HepG2 (cell line): ENCODE measurements at regions not wholly inside any gene's neighbourhood (a gene's known extent, or its start where the extent isn't known, plus 50 kb on each side); places are given as distances from the start of the nearest gene placed in this dataset.

Source experiments
- ATAC-seq: fragments of 200-7000 bp; cut with Tn5 transposase; 3 replicates; pipeline ENCODE4 v1.9.1; 2020; ENCODE audit warnings: mild to moderate bottlenecking, moderate library complexity
- BruUV-seq: library from RNA; stranded (reverse); fragments of 400-500 nt; replicated peaks from 2 replicates; lab custom pipeline; 2021; lab: Mats Ljungman, UMichigan
- CTCF ChIA-PET: fragments of 300-600 bp; formaldehyde crosslinking; extraction: SDS; loops from one replicate; lab custom pipeline; 2021; ENCODE audit warnings: low total read pairs, inconsistent platforms, low intra/inter-chr PET ratio; lab: Yijun Ruan, JAX
- POLR2A ChIA-PET: fragments of 350-600 bp; sonication (Branson Sonifier 250); formaldehyde crosslinking; loops from one replicate; lab custom pipeline; 2020; ENCODE audit warnings: antibody characterized with exemption, inconsistent platforms; lab: Yijun Ruan, JAX
- DNase-seq: peaks from one replicate; pipeline ENCODE4 v3.0.0-alpha.2; 2015; ENCODE audit warnings: low spot score
- FAIRE-seq: peaks from 3 replicates; lab custom pipeline; 2011; peaks lifted over from hg19 to GRCh38; lab: Jason Lieb, UNC
- H2AFZ ChIP-seq: one replicate; pipeline ENCODE4 v1.6.1; 2011; ENCODE audit warnings: low read length, inconsistent platforms
- H3K27ac ChIP-seq: fragments of 300-600 bp; 3 replicates; pipeline ENCODE4 v1.8.0; 2011; ENCODE audit warnings: mixed run types, mild to moderate bottlenecking, mixed read lengths, low read length, inconsistent platforms; ENCODE audit not compliant: insufficient read depth; ENCODE audit errors: extremely low read length
- H3K27me3 ChIP-seq, 2 experiments: fragments of 200-600 bp in 1 of 2; 2 replicates in 1 of 2; 3 replicates in 1 of 2; pipeline versions ENCODE4 v1.6.0 to v1.8.0; 2011; ENCODE audit warnings: low read length in 2 of 2, mild to moderate bottlenecking in 2 of 2, moderate library complexity in 2 of 2, inconsistent platforms in 1 of 2; ENCODE audit not compliant: insufficient read depth in 2 of 2, control insufficient read depth in 1 of 2
- H3K36me3 ChIP-seq, 2 experiments: fragments of 200-600 bp in 1 of 2; replicated peaks in 1 of 2; 2 replicates in 1 of 2; 3 replicates in 1 of 2; pipeline versions ENCODE4 v1.5.1 to v1.8.0; 2011; ENCODE audit warnings: low read length in 2 of 2, inconsistent platforms in 1 of 2; ENCODE audit not compliant: insufficient read depth in 2 of 2, control insufficient read depth in 1 of 2
- H3K4me1 ChIP-seq: 2 replicates; pipeline ENCODE4 v1.5.1; 2012; ENCODE audit warnings: low read length, inconsistent platforms; ENCODE audit not compliant: insufficient read depth
- H3K4me2 ChIP-seq: 2 replicates; pipeline ENCODE4 v1.6.0; 2011; ENCODE audit warnings: low read depth, low read length, inconsistent platforms
- H3K4me3 ChIP-seq, 3 experiments: fragments of 200-600 bp in 1 of 3; sonication (generic), shearing (Covaris generic) in 1 of 3; replicated peaks in 1 of 3; 2 replicates each; pipeline ENCODE4 v1.5.1; 2011 to 2016; ENCODE audit warnings: low read length in 3 of 3, inconsistent platforms in 2 of 3, low read depth in 2 of 3, mild to moderate bottlenecking in 2 of 3, control low read depth in 1 of 3, mixed read lengths in 1 of 3; ENCODE audit not compliant: insufficient read depth in 1 of 3
- H3K79me2 ChIP-seq: one replicate; pipeline ENCODE4 v1.6.1; 2011; ENCODE audit warnings: low read length, inconsistent platforms; ENCODE audit not compliant: insufficient read depth
- H3K9ac ChIP-seq: 2 replicates; pipeline ENCODE4 v1.6.0; 2011; ENCODE audit warnings: mild to moderate bottlenecking, low read depth, low read length, inconsistent platforms; ENCODE audit not compliant: insufficient read depth
- H3K9me3 ChIP-seq: 2 replicates; pipeline ENCODE4 v1.5.1; 2012; ENCODE audit warnings: mild to moderate bottlenecking, low read length
- H4K20me1 ChIP-seq: 2 replicates; pipeline ENCODE4 v1.6.0; 2011; ENCODE audit warnings: inconsistent platforms, mild to moderate bottlenecking, low read length, moderate library complexity; ENCODE audit not compliant: insufficient read depth
- BHLHE40 ChIP-seq: IDR thresholded peaks from 2 replicates; pipeline ENCODE4 v1.6.1; 2011; ENCODE audit warnings: low read length, improper control_type of control experiment
- ELK4 ChIP-seq: sonication (generic); formaldehyde crosslinking; IDR thresholded peaks from 2 replicates; pipeline ENCODE4 v1.9.0; 2021; ENCODE audit warnings: missing genetic modification reagents, borderline replicate concordance
- EP300 ChIP-seq, 3 experiments: sonication (generic) in 1 of 3; formaldehyde crosslinking in 1 of 3; IDR thresholded peaks; 2 replicates each; pipeline versions ENCODE4 v1.5.1 to v1.6.1; 2011 to 2020; ENCODE audit warnings: low read depth in 2 of 3, low read length in 2 of 3, borderline replicate concordance in 1 of 3, improper control_type of control experiment in 1 of 3, mild to moderate bottlenecking in 1 of 3, missing genetic modification reagents in 1 of 3, moderate library complexity in 1 of 3
- KDM6A ChIP-seq: IDR thresholded peaks from 2 replicates; pipeline ENCODE4 v1.6.1; 2016; ENCODE audit warnings: low read depth
- MAF1 ChIP-seq: sonication (generic); formaldehyde crosslinking; IDR thresholded peaks from 2 replicates; pipeline ENCODE4 v1.5.0; 2020; ENCODE audit warnings: missing genetic modification reagents, borderline replicate concordance
- NR2F6 ChIP-seq, 2 experiments: IDR thresholded peaks; 2 replicates each; pipeline ENCODE4 v1.6.1; 2016; ENCODE audit warnings: antibody characterized with exemption in 1 of 2, mild to moderate bottlenecking in 1 of 2
- SMC3 ChIP-seq: IDR thresholded peaks from 2 replicates; pipeline ENCODE4 v1.6.1; 2011; ENCODE audit warnings: low read length, improper control_type of control experiment
- ZNF570 ChIP-seq: sonication (generic); formaldehyde crosslinking; IDR thresholded peaks from 2 replicates; pipeline ENCODE4 v1.4.0; 2020; ENCODE audit warnings: mild to moderate bottlenecking, missing genetic modification reagents, borderline replicate concordance
- ZZZ3 ChIP-seq: sonication (generic); formaldehyde crosslinking; IDR thresholded peaks from 2 replicates; pipeline ENCODE4 v1.4.0; 2020; ENCODE audit warnings: missing genetic modification reagents, mild to moderate bottlenecking, borderline replicate concordance
- WGBS: methylation state at CpG from one replicate; pipeline ENCODE4 v1.1.6; 2017; ENCODE audit warnings: low lambda C conversion rate; 5-methylcytosine and 5-hydroxymethylcytosine counted together
- in situ Hi-C: cut with HindIII; loops from 2 replicates; pipeline ENCODE4 v1.10.0; 2017; ENCODE audit warnings: low pct_unique_long_range_greater_than_20kb; ENCODE audit not compliant: extremely low pct_ligation_motif_present
- intact Hi-C: fragments of 100-400 bp; cut with micrococcal nuclease; formaldehyde crosslinking; loops from one replicate; pipeline ENCODE4 v1.10.0; 2022; ENCODE audit not compliant: unreplicated experiment
- TF ChIP-seq, protein P1 (sequence below): sonication (generic); formaldehyde crosslinking; IDR thresholded peaks from 2 replicates; pipeline ENCODE4 v1.4.0; 2020; ENCODE audit warnings: missing genetic modification reagents, borderline replicate concordance

GRCh38 chr3:82671466-82671865, 910.0 kb upstream of the GBE1 start:
- in situ Hi-C loops: no loop called here
- no peak overlapping the region for H3K9ac ChIP-seq
- H3K27ac ChIP-seq: no peak overlapping the region
- no peak for ATAC-seq
- WGBS: 0% methylated on average over 1 of the region's 1 CpG
- no peak for FAIRE-seq
- H3K4me3 ChIP-seq: no peak overlapping the region
- H4K20me1 ChIP-seq: no peaks in the 10 kb centered on the region
- intact Hi-C loops: no loop called here
- no peaks in the 10 kb centered on the region for H3K9me3 ChIP-seq
- H3K4me1 ChIP-seq: no peaks in the 10 kb centered on the region
- TF ChIP-seq, protein P1, sequence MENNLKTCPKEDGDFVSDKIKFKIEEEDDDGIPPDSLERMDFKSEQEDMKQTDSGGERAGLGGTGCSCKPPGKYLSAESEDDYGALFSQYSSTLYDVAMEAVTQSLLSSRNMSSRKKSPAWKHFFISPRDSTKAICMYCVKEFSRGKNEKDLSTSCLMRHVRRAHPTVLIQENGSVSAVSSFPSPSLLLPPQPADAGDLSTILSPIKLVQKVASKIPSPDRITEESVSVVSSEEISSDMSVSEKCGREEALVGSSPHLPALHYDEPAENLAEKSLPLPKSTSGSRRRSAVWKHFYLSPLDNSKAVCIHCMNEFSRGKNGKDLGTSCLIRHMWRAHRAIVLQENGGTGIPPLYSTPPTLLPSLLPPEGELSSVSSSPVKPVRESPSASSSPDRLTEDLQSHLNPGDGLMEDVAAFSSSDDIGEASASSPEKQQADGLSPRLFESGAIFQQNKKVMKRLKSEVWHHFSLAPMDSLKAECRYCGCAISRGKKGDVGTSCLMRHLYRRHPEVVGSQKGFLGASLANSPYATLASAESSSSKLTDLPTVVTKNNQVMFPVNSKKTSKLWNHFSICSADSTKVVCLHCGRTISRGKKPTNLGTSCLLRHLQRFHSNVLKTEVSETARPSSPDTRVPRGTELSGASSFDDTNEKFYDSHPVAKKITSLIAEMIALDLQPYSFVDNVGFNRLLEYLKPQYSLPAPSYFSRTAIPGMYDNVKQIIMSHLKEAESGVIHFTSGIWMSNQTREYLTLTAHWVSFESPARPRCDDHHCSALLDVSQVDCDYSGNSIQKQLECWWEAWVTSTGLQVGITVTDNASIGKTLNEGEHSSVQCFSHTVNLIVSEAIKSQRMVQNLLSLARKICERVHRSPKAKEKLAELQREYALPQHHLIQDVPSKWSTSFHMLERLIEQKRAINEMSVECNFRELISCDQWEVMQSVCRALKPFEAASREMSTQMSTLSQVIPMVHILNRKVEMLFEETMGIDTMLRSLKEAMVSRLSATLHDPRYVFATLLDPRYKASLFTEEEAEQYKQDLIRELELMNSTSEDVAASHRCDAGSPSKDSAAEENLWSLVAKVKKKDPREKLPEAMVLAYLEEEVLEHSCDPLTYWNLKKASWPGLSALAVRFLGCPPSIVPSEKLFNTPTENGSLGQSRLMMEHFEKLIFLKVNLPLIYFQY: no peak
- TF ChIP-seq ELK4 (CRISPR knock-in tag) (no peak), NR2F6 (IDR thresholded peaks at IDR 0.05) (no peak), NR2F6 (CRISPR knock-in tag; IDR thresholded peaks at IDR 0.05) (no peak), BHLHE40 (no peak), ZZZ3 (CRISPR knock-in tag) (no peak), KDM6A (CRISPR knock-in tag) (no peak), MAF1 (CRISPR knock-in tag) (no peak), SMC3 (no peak), EP300 (IDR thresholded peaks at IDR 0.05; ENCODE audit: low read depth in 2 of 2, low read length in 2 of 2) (no peak), EP300 (CRISPR knock-in tag; IDR thresholded peaks at IDR 0.05; ENCODE audit: borderline replicate concordance) (no peak), ZNF570 (CRISPR knock-in tag) (no peak)
- BruUV-seq: no TSS peak
- ChIA-PET POLR2A (no interaction called here), CTCF (no interaction called here)
- H3K4me2 ChIP-seq: no peak overlapping the region
- H2AFZ ChIP-seq: no peak overlapping the region
- no peaks in the 10 kb centered on the region for H3K27me3 ChIP-seq
- H3K36me3 ChIP-seq: no peaks in the 10 kb centered on the region
- no peaks in the 10 kb centered on the region for H3K79me2 ChIP-seq
- no peak for DNase-seq
